ENCODE measurements at regions not wholly inside any gene's neighbourhood (a gene's known extent, or its start where the extent isn't known, plus 50 kb on each side); places are given as distances from the start of the nearest gene placed in this dataset.
A peak's percentile ranks its signal among the peaks of the same experiment; 100 is the strongest.

DNA sequence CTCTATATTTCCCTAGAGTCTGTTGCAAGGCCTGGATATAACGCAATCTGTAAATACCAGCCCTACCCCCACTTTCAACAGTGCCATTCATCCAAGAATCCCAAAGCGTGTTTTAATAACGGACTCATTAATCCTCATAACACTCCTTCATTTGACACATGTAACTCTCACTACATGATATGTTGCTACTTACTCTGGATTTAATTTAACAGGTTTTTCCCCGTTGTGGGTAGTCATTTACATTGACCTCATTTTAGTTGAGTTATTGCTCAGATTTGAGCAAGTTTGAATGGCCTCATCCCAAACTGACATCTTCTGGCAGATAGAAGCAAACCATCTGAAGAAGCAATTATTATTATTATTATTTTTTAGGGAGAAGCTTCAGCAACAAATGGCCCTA lies 125.4 kb upstream of the NPVF start:
- no peak overlapping the region for H3K4me3 ChIP-seq (ENCODE audit: low read depth, low read length)
- TF ChIP-seq, protein P1, sequence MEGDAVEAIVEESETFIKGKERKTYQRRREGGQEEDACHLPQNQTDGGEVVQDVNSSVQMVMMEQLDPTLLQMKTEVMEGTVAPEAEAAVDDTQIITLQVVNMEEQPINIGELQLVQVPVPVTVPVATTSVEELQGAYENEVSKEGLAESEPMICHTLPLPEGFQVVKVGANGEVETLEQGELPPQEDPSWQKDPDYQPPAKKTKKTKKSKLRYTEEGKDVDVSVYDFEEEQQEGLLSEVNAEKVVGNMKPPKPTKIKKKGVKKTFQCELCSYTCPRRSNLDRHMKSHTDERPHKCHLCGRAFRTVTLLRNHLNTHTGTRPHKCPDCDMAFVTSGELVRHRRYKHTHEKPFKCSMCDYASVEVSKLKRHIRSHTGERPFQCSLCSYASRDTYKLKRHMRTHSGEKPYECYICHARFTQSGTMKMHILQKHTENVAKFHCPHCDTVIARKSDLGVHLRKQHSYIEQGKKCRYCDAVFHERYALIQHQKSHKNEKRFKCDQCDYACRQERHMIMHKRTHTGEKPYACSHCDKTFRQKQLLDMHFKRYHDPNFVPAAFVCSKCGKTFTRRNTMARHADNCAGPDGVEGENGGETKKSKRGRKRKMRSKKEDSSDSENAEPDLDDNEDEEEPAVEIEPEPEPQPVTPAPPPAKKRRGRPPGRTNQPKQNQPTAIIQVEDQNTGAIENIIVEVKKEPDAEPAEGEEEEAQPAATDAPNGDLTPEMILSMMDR (IDR thresholded peaks at IDR 0.05; ENCODE audit: control insufficient read depth, extremely low read depth, insufficient read depth), result no peak
- no peak for DNase-seq (ENCODE audit: low read depth)

DNA sequence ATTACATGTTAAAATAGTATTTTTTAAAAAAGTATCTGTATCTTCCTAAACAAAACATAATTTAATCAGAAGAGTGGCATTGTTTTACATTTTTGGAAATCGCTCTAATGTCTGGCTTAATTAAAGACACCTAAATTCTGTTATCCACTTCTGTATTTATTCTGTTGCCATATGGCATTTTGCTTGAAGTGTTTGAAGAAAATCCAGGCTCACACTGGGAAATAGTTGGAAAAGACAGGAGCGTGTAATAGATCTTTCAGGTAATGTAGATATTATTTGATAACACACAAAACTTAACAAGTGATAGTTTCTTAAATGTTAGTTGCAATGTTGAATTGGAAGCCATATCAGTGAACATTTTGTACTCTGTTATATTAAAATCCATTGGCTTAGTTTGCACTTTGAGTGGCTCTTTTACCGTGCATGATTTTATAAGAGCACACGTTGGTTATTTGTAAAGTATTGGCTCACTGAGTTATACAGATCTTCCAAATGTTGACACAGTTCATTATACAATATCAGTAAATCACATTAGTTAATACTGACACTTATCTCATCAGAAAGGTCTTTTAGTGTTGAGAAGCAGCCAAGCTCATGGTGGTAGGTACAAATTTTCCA lies 128.4 kb upstream of the NPVF start:
- peak; percentile 88 for DNase-seq (ENCODE audit: low read depth)
- H3K4me3 ChIP-seq (ENCODE audit: low read depth, low read length), result no peak overlapping the region
- TF ChIP-seq, protein P1 (IDR thresholded peaks at IDR 0.05; ENCODE audit: control insufficient read depth, extremely low read depth, insufficient read depth), result no peak

DNA sequence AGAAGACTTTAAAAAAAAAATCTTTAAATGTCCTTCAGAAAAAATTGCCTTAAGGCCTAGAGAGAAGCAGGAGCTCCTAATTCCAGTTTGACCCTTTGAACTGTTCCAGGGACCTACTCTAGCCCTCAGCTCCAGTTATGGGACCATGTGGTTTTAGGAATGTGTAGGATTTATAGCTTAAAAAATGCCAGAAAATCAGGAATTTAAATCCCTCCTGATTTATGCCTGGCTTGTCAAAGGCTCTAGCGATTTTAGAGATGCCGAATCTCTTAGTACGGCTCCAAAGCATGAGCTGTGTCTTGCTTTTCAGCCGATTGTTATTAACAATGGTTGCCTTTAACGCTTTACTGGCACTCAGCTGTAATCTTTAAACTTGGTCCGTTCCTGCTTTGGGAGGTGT lies 130.6 kb upstream of the NPVF start:
- TF ChIP-seq, protein P1 (IDR thresholded peaks at IDR 0.05; ENCODE audit: control insufficient read depth, extremely low read depth, insufficient read depth), result no peak
- H3K4me3 ChIP-seq (ENCODE audit: low read depth, low read length), result no peak overlapping the region
- no peak for DNase-seq (ENCODE audit: low read depth)

DNA sequence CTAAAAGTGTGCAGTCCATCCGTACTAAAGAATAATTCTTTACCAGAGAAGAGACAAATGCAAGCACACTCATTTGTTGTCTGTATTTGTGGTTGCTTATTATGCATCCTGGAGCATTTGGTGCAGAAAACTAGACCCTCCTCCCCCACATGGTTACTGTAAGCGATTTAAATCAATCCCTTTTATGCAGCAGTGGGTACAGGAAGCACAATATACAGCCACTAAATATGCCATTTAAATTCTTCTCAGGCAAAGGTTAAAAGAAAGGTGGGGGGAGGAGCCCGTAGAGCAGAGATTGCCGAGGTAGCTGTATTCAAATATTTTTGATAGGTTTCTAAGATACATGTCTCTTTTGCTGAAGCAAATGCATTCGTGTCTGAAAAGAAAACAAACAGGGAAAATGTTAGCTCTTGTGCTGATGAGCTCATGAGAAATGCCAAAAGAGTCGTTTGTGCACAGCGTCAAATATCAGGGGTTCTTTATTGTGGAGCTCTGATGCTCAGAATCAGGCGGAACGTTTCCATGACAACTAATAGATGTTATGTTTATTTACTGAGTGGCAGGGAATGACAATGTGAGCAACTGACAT lies 131.3 kb upstream of the NPVF start:
- TF ChIP-seq, protein P1 (IDR thresholded peaks at IDR 0.05; ENCODE audit: control insufficient read depth, extremely low read depth, insufficient read depth), result no peak
- H3K4me3 ChIP-seq (ENCODE audit: low read depth, low read length), result no peak overlapping the region
- DNase-seq (ENCODE audit: low read depth), result no peak

DNA sequence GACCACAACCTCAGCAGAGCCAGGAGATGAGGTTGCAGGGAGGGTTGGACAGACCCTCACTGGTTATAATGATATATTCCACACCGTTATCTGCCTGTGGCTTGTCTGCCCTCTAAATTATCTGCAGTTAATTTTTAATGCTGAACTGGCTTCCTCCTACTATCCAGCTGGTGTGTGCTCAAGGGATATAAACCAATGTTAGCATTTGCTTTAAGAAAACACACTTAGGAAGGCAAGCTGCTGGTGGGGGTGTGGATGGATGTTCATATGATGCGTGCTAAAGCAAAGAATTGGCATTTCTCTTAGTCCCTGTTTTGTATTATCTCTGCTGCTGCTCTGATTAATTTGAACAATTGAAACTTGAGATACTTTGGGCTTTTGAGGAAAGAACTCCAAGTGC lies 132.2 kb upstream of the NPVF start:
- TF ChIP-seq, protein P1 (IDR thresholded peaks at IDR 0.05; ENCODE audit: control insufficient read depth, extremely low read depth, insufficient read depth), result no peak

DNA sequence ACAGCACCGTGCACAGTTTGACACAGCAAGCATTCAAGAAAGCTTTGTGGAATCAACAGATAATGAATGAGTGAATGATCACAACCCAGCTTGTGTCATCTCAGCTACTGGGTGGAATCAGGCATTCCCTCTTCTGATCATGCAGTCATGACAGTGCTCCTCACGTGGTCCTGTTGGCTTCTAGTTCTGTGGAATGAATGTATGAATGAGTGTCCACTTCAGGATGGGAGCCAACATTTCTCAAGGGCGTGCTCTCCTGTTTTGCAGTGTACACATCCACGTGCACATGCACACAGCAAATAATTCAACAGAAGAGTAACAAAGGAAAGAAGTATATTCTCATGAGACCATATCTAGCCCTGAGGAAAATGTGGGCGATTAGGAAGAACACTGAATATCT lies 133.1 kb upstream of the NPVF start:
- TF ChIP-seq, protein P1 (IDR thresholded peaks at IDR 0.05; ENCODE audit: control insufficient read depth, extremely low read depth, insufficient read depth), result no peak
- H3K4me3 ChIP-seq (ENCODE audit: low read depth, low read length), result no peak overlapping the region
- no peak for DNase-seq (ENCODE audit: low read depth)

More for the DNA sequence above, 132.2 kb upstream of the NPVF start:
- peak; percentile 60 for DNase-seq (ENCODE audit: low read depth)
- no peak overlapping the region for H3K4me3 ChIP-seq (ENCODE audit: low read depth, low read length)

DNA sequence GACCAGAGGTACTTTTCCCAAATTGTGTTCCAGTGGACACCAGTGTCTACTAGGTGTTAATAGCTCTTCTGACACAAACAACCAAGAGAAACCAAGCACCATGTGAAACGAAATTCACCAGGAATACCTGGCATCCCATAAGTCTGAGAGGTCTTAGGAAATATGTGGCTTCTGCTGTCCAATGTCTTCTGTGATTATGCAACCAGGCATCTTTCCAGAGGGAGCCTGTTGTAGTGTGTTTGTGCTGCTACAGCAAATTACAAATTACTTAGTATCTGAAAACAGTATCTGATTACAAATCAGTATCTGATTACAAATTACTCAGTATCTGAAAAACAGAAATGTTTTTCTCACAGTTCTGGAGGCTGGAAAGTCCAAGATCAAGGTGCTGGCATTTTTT lies 133.6 kb upstream of the NPVF start:
- no peak overlapping the region for H3K4me3 ChIP-seq (ENCODE audit: low read depth, low read length)
- DNase-seq (ENCODE audit: low read depth), result no peak
- TF ChIP-seq, protein P1 (IDR thresholded peaks at IDR 0.05; ENCODE audit: control insufficient read depth, extremely low read depth, insufficient read depth), result no peak

Data from LNCaP clone FGC (cell line).